ENCODE measurements at regions not wholly inside any gene's neighbourhood (a gene's known extent, or its start where the extent isn't known, plus 50 kb on each side); places are given as distances from the start of the nearest gene placed in this dataset.

GRCh38 chr1:94715321-94715720 lies 104.8 kb upstream of the SLC44A3 start:
- no peak overlapping the region for H3K4me3 ChIP-seq (ENCODE audit: low read depth, low read length)
- no peak for DNase-seq (ENCODE audit: low read depth)
- TF ChIP-seq CTCF (IDR thresholded peaks at IDR 0.05; ENCODE audit: low read depth, low read length, missing control alignments), result no peak

GRCh38 chr1:94714552-94714951 lies 105.6 kb upstream of the SLC44A3 start:
- DNase-seq (ENCODE audit: low read depth), result no peak
- no peak overlapping the region for H3K4me3 ChIP-seq (ENCODE audit: low read depth, low read length)
- TF ChIP-seq CTCF (IDR thresholded peaks at IDR 0.05; ENCODE audit: low read depth, low read length, missing control alignments), result no peak

GRCh38 chr1:94714152-94714551 lies 106.0 kb upstream of the SLC44A3 start:
- no peak for DNase-seq (ENCODE audit: low read depth)
- no peak for TF ChIP-seq CTCF (IDR thresholded peaks at IDR 0.05; ENCODE audit: low read depth, low read length, missing control alignments)

GRCh38 chr1:94713472-94714141 lies 106.5 kb upstream of the SLC44A3 start:
- TF ChIP-seq CTCF (IDR thresholded peaks at IDR 0.05; ENCODE audit: low read depth, low read length, missing control alignments), result no peak
- peak; percentile 22 for DNase-seq (ENCODE audit: low read depth)
- H3K4me3 ChIP-seq (ENCODE audit: low read depth, low read length), result no peak overlapping the region

More at GRCh38 chr1:94714152-94714551, 106.0 kb upstream of the SLC44A3 start:
- no peak overlapping the region for H3K4me3 ChIP-seq (ENCODE audit: low read depth, low read length)

- no peak for TF ChIP-seq CTCF (IDR thresholded peaks at IDR 0.05; ENCODE audit: low read depth, low read length, missing control alignments)
- DNase-seq (ENCODE audit: low read depth), result no peak
- H3K4me3 ChIP-seq (ENCODE audit: low read depth, low read length), result no peak overlapping the region
These were observed 110.1 kb upstream of the SLC44A3 start for GRCh38 chr1:94709891-94710581.

GRCh38 chr1:94708811-94709210 lies 111.3 kb upstream of the SLC44A3 start:
- DNase-seq (ENCODE audit: low read depth), result no peak
- H3K4me3 ChIP-seq (ENCODE audit: low read depth, low read length), result no peak overlapping the region
- TF ChIP-seq CTCF (IDR thresholded peaks at IDR 0.05; ENCODE audit: low read depth, low read length, missing control alignments), result no peak

GRCh38 chr1:94708299-94708685 lies 111.9 kb upstream of the SLC44A3 start:
- no peak overlapping the region for H3K4me3 ChIP-seq (ENCODE audit: low read depth, low read length)
- no peak for TF ChIP-seq CTCF (IDR thresholded peaks at IDR 0.05; ENCODE audit: low read depth, low read length, missing control alignments)
- no peak for DNase-seq (ENCODE audit: low read depth)
